HepG2 (cell line): ENCODE measurements at regions not wholly inside any gene's neighbourhood (a gene's known extent, or its start where the extent isn't known, plus 50 kb on each side); places are given as distances from the start of the nearest gene placed in this dataset.
"Not testable (repeated sequence)": the region's sequence is repeated elsewhere in the genome, so short reads cannot be mapped to it uniquely, and the experiment has no call there.

Experiments used
- ATAC-seq: fragments of 200-7000 bp; cut with Tn5 transposase; 3 replicates; pipeline ENCODE4 v1.9.1; 2020; ENCODE audit warnings: mild to moderate bottlenecking, moderate library complexity
- BruUV-seq: library from RNA; stranded (reverse); fragments of 400-500 nt; replicated peaks from 2 replicates; lab custom pipeline; 2021; lab: Mats Ljungman, UMichigan
- CTCF ChIA-PET: fragments of 300-600 bp; formaldehyde crosslinking; extraction: SDS; loops from one replicate; lab custom pipeline; 2021; ENCODE audit warnings: low total read pairs, inconsistent platforms, low intra/inter-chr PET ratio; lab: Yijun Ruan, JAX
- POLR2A ChIA-PET: fragments of 350-600 bp; sonication (Branson Sonifier 250); formaldehyde crosslinking; loops from one replicate; lab custom pipeline; 2020; ENCODE audit warnings: antibody characterized with exemption, inconsistent platforms; lab: Yijun Ruan, JAX
- DNase-seq: peaks from one replicate; pipeline ENCODE4 v3.0.0-alpha.2; 2015; ENCODE audit warnings: low spot score
- FAIRE-seq: peaks from 3 replicates; lab custom pipeline; 2011; peaks lifted over from hg19 to GRCh38; lab: Jason Lieb, UNC
- H2AFZ ChIP-seq: one replicate; pipeline ENCODE4 v1.6.1; 2011; ENCODE audit warnings: low read length, inconsistent platforms
- H3K27ac ChIP-seq: fragments of 300-600 bp; 3 replicates; pipeline ENCODE4 v1.8.0; 2011; ENCODE audit warnings: mixed run types, mild to moderate bottlenecking, mixed read lengths, low read length, inconsistent platforms; ENCODE audit not compliant: insufficient read depth; ENCODE audit errors: extremely low read length
- H3K27me3 ChIP-seq, 2 experiments: fragments of 200-600 bp in 1 of 2; 2 replicates in 1 of 2; 3 replicates in 1 of 2; pipeline versions ENCODE4 v1.6.0 to v1.8.0; 2011; ENCODE audit warnings: low read length in 2 of 2, mild to moderate bottlenecking in 2 of 2, moderate library complexity in 2 of 2, inconsistent platforms in 1 of 2; ENCODE audit not compliant: insufficient read depth in 2 of 2, control insufficient read depth in 1 of 2
- H3K36me3 ChIP-seq, 2 experiments: fragments of 200-600 bp in 1 of 2; replicated peaks in 1 of 2; 2 replicates in 1 of 2; 3 replicates in 1 of 2; pipeline versions ENCODE4 v1.5.1 to v1.8.0; 2011; ENCODE audit warnings: low read length in 2 of 2, inconsistent platforms in 1 of 2; ENCODE audit not compliant: insufficient read depth in 2 of 2, control insufficient read depth in 1 of 2
- H3K4me1 ChIP-seq: 2 replicates; pipeline ENCODE4 v1.5.1; 2012; ENCODE audit warnings: low read length, inconsistent platforms; ENCODE audit not compliant: insufficient read depth
- H3K4me2 ChIP-seq: 2 replicates; pipeline ENCODE4 v1.6.0; 2011; ENCODE audit warnings: low read depth, low read length, inconsistent platforms
- H3K4me3 ChIP-seq, 3 experiments: fragments of 200-600 bp in 1 of 3; sonication (generic), shearing (Covaris generic) in 1 of 3; replicated peaks in 1 of 3; 2 replicates each; pipeline ENCODE4 v1.5.1; 2011 to 2016; ENCODE audit warnings: low read length in 3 of 3, inconsistent platforms in 2 of 3, low read depth in 2 of 3, mild to moderate bottlenecking in 2 of 3, control low read depth in 1 of 3, mixed read lengths in 1 of 3; ENCODE audit not compliant: insufficient read depth in 1 of 3
- H3K79me2 ChIP-seq: one replicate; pipeline ENCODE4 v1.6.1; 2011; ENCODE audit warnings: low read length, inconsistent platforms; ENCODE audit not compliant: insufficient read depth
- H3K9ac ChIP-seq: 2 replicates; pipeline ENCODE4 v1.6.0; 2011; ENCODE audit warnings: mild to moderate bottlenecking, low read depth, low read length, inconsistent platforms; ENCODE audit not compliant: insufficient read depth
- H3K9me3 ChIP-seq: 2 replicates; pipeline ENCODE4 v1.5.1; 2012; ENCODE audit warnings: mild to moderate bottlenecking, low read length
- H4K20me1 ChIP-seq: 2 replicates; pipeline ENCODE4 v1.6.0; 2011; ENCODE audit warnings: inconsistent platforms, mild to moderate bottlenecking, low read length, moderate library complexity; ENCODE audit not compliant: insufficient read depth
- HIVEP1 ChIP-seq: sonication (generic); formaldehyde crosslinking; IDR thresholded peaks from 2 replicates; pipeline ENCODE4 v1.4.0; 2020; ENCODE audit warnings: mild to moderate bottlenecking, missing genetic modification reagents
- MBD4 ChIP-seq: IDR thresholded peaks from 2 replicates; pipeline ENCODE4 v1.6.1; 2012; ENCODE audit warnings: low read length, inconsistent platforms, borderline replicate concordance
- PHF5A ChIP-seq: IDR thresholded peaks from one replicate; pipeline ENCODE4 v1.6.1; 2018; ENCODE audit warnings: low read depth, missing genetic modification reagents; ENCODE audit not compliant: unreplicated experiment
- TBP ChIP-seq: sonication (generic); formaldehyde crosslinking; IDR thresholded peaks from 2 replicates; pipeline ENCODE4 v1.5.0; 2020; ENCODE audit warnings: missing genetic modification reagents
- WGBS: methylation state at CpG from one replicate; pipeline ENCODE4 v1.1.6; 2017; ENCODE audit warnings: low lambda C conversion rate; 5-methylcytosine and 5-hydroxymethylcytosine counted together
- in situ Hi-C: cut with HindIII; loops from 2 replicates; pipeline ENCODE4 v1.10.0; 2017; ENCODE audit warnings: low pct_unique_long_range_greater_than_20kb; ENCODE audit not compliant: extremely low pct_ligation_motif_present
- intact Hi-C: fragments of 100-400 bp; cut with micrococcal nuclease; formaldehyde crosslinking; loops from one replicate; pipeline ENCODE4 v1.10.0; 2022; ENCODE audit not compliant: unreplicated experiment

- CTCF ChIA-PET: no interaction called here
- Histone ChIP-seq H4K20me1 (no peaks in the 10 kb centered on the region), H3K4me2 (no peak overlapping the region), H3K27me3 (no peaks in the 10 kb centered on the region), H3K79me2 (no peaks in the 10 kb centered on the region), H2AFZ (no peak overlapping the region), H3K27ac (no peak overlapping the region), H3K36me3 (no peaks in the 10 kb centered on the region), H3K9me3 (peaks cover 39% of the 10 kb centered on the region), H3K4me3 (no peak overlapping the region), H3K9ac (no peak overlapping the region), H3K4me1 (no peaks in the 10 kb centered on the region)
- no peak for TF ChIP-seq HIVEP1 (CRISPR knock-in tag)
- no peak for FAIRE-seq
- BruUV-seq: no TSS peak
- 28% methylated on average over 4 of the region's 4 CpGs for WGBS
- intact Hi-C loops (no loop called here), in situ Hi-C loops (no loop called here)
- ATAC-seq: no peak
- POLR2A ChIA-PET: no interaction called here
- DNase-seq: no peak
These were observed 755.4 kb upstream of the CTNND2 start for GRCh38 chr5:12659686-12660085.

- BruUV-seq: no TSS peak
- ATAC-seq (no peak), DNase-seq (no peak), FAIRE-seq (no peak)
- ChIA-PET POLR2A (no interaction called here), CTCF (no interaction called here)
- TF ChIP-seq TBP (CRISPR knock-in tag) (no peak), MBD4 (no peak), PHF5A (CRISPR knock-in tag) (no peak)
- Histone ChIP-seq H3K27ac (no peak overlapping the region), H3K27me3 (no peaks in the 10 kb centered on the region), H3K4me2 (no peak overlapping the region), H4K20me1 (no peaks in the 10 kb centered on the region), H2AFZ (no peak overlapping the region), H3K9ac (no peak overlapping the region), H3K9me3 (peaks cover 39% of the 10 kb centered on the region), H3K36me3 (no peaks in the 10 kb centered on the region), H3K79me2 (no peaks in the 10 kb centered on the region), H3K4me3 (no peak overlapping the region), H3K4me1 (no peaks in the 10 kb centered on the region)
- 13% methylated on average over 4 of the region's 4 CpGs for WGBS
- intact Hi-C loops: no loop called here
- in situ Hi-C loops: no loop called here
These were observed 754.7 kb upstream of the CTNND2 start for GRCh38 chr5:12658871-12659446.

- H3K9ac ChIP-seq, H3K27ac ChIP-seq, H3K27me3 ChIP-seq, H2AFZ ChIP-seq, H3K4me3 ChIP-seq, ATAC-seq, H3K4me1 ChIP-seq, CTCF ChIA-PET, POLR2A ChIA-PET, FAIRE-seq, in situ Hi-C loops, BruUV-seq, DNase-seq, H3K4me2 ChIP-seq, H4K20me1 ChIP-seq, H3K79me2 ChIP-seq, H3K36me3 ChIP-seq, intact Hi-C loops: not testable (repeated sequence)
- H3K9me3 ChIP-seq: peaks cover 46% of the 10 kb centered on the region
- under 1% methylated on average over 4 of the region's 4 CpGs for WGBS
These were observed 753.7 kb upstream of the CTNND2 start for GRCh38 chr5:12657914-12658474.
